NCI-H526 (cell line): ENCODE measurements at regions not wholly inside any gene's neighbourhood (a gene's known extent, or its start where the extent isn't known, plus 50 kb on each side); places are given as distances from the start of the nearest gene placed in this dataset.

Source experiments
- DNase-seq, 2 experiments: peaks; one replicate each; lab custom pipeline; 2025; lab: John Stamatoyannopoulos, UW

GRCh38 chr2:16006537-16007166, 66.3 kb downstream of the MYCN start:
- DNase-seq: no peak

GRCh38 chr2:16005816-16006536, 65.6 kb downstream of the MYCN start:
- no peak for DNase-seq

- no peak for DNase-seq
These were observed 65.0 kb downstream of the MYCN start for GRCh38 chr2:16005389-16005788.

GRCh38 chr2:16003809-16004208, 63.5 kb downstream of the MYCN start:
- no peak for DNase-seq

GRCh38 chr2:16003152-16003551, 62.8 kb downstream of the MYCN start:
- DNase-seq: no peak

GRCh38 chr2:16002575-16002974, 62.2 kb downstream of the MYCN start:
- DNase-seq: no peak

- DNase-seq: no peak
These were observed 61.8 kb downstream of the MYCN start for GRCh38 chr2:16002144-16002543.

GRCh38 chr2:16000642-16001041, 60.3 kb downstream of the MYCN start:
- no peak for DNase-seq

GRCh38 chr2:15999596-16000469, 59.5 kb downstream of the MYCN start:
- DNase-seq: peak; percentile 99 to 100

- DNase-seq: no peak
These were observed 57.5 kb downstream of the MYCN start for GRCh38 chr2:15997728-15998280.

- DNase-seq: no peak
These were observed 56.4 kb downstream of the MYCN start for GRCh38 chr2:15996536-15997423.
